ENCODE measurements at regions not wholly inside any gene's neighbourhood (a gene's known extent, or its start where the extent isn't known, plus 50 kb on each side); places are given as distances from the start of the nearest gene placed in this dataset.

GRCh38 chr15:93483923-93484322 lies 394.9 kb upstream of the RGMA start:
- no peak for TF ChIP-seq ZNF274 (IDR thresholded peaks at IDR 0.05; ENCODE audit: low read depth, low read length)
- TF ChIP-seq MAX (IDR thresholded peaks at IDR 0.05): no peak
- no peak for TF ChIP-seq CTCF (IDR thresholded peaks at IDR 0.05 in 2 of 3, conservative IDR thresholded peaks at IDR 0.05 in 1 of 3; ENCODE audit: borderline replicate concordance in 1 of 3, insufficient read depth in 1 of 3, low read depth in 2 of 3, low read length in 2 of 3)
- no peak for TF ChIP-seq CEBPB (IDR thresholded peaks at IDR 0.05; ENCODE audit: low read depth)
- TF ChIP-seq YY1 (IDR thresholded peaks at IDR 0.05; ENCODE audit: extremely low read depth, insufficient replicate concordance, low read depth, low read length): no peak
- no peak for TF ChIP-seq POLR2A (IDR thresholded peaks at IDR 0.05; ENCODE audit: borderline replicate concordance, extremely low read depth, insufficient read depth, insufficient read length)
- TF ChIP-seq EZH2 (IDR thresholded peaks at IDR 0.05): no peak
- no peak for TF ChIP-seq EGR1 (IDR thresholded peaks at IDR 0.05; ENCODE audit: low read depth)
- TF ChIP-seq POLR2AphosphoS5 (IDR thresholded peaks at IDR 0.05; ENCODE audit: low read depth, low read length): no peak
- TF ChIP-seq ATF3 (IDR thresholded peaks at IDR 0.05): no peak
- no peak for TF ChIP-seq EZH2phosphoT487 (IDR thresholded peaks at IDR 0.05; ENCODE audit: borderline replicate concordance)
- no peak for TF ChIP-seq REST (IDR thresholded peaks at IDR 0.05; ENCODE audit: low read depth)
